NCI-H2196 treated with DMSO at 0.1 percent for 48 hours (cell line): ENCODE measurements at regions not wholly inside any gene's neighbourhood (a gene's known extent, or its start where the extent isn't known, plus 50 kb on each side); places are given as distances from the start of the nearest gene placed in this dataset.
"Not testable (repeated sequence)": the region's sequence is repeated elsewhere in the genome, so short reads cannot be mapped to it uniquely, and the experiment has no call there.

Experiments used
- DNase-seq: peaks from one replicate; lab custom pipeline; 2025; ENCODE audit not compliant: unreplicated experiment; lab: John Stamatoyannopoulos, UW

GRCh38 chr6:165766457-165766856, 103.4 kb upstream of the PDE10A start:
- no peak for DNase-seq

GRCh38 chr6:165766026-165766425, 103.0 kb upstream of the PDE10A start:
- no peak for DNase-seq

GRCh38 chr6:165765256-165765655, 102.2 kb upstream of the PDE10A start:
- DNase-seq = not testable (repeated sequence)

- DNase-seq = no peak
Measured at GRCh38 chr6:165762876-165763275, 99.8 kb upstream of the PDE10A start.

GRCh38 chr6:165762125-165762524, 99.1 kb upstream of the PDE10A start:
- no peak for DNase-seq

GRCh38 chr6:165760803-165761185, 97.8 kb upstream of the PDE10A start:
- DNase-seq = no peak

GRCh38 chr6:165760126-165760802, 97.2 kb upstream of the PDE10A start:
- no peak for DNase-seq

- no peak for DNase-seq
Measured at GRCh38 chr6:165758441-165758840, 95.4 kb upstream of the PDE10A start.

- DNase-seq = no peak
Measured at GRCh38 chr6:165755583-165755982, 92.5 kb upstream of the PDE10A start.

GRCh38 chr6:165753506-165753905, 90.5 kb upstream of the PDE10A start:
- no peak for DNase-seq

- no peak for DNase-seq
Measured at GRCh38 chr6:165752451-165752850, 89.4 kb upstream of the PDE10A start.

- DNase-seq = no peak
Measured at GRCh38 chr6:165751486-165751885, 88.4 kb upstream of the PDE10A start.

GRCh38 chr6:165749163-165749562, 86.1 kb upstream of the PDE10A start:
- no peak for DNase-seq

GRCh38 chr6:165748390-165748789, 85.3 kb upstream of the PDE10A start:
- no peak for DNase-seq

- DNase-seq = no peak
Measured at GRCh38 chr6:165747963-165748362, 84.9 kb upstream of the PDE10A start.

- no peak for DNase-seq
Measured at GRCh38 chr6:165746331-165746730, 83.3 kb upstream of the PDE10A start.

- DNase-seq = no peak
Measured at GRCh38 chr6:165745492-165745891, 82.5 kb upstream of the PDE10A start.

- no peak for DNase-seq
Measured at GRCh38 chr6:165744555-165745228, 81.7 kb upstream of the PDE10A start.

- DNase-seq = no peak
Measured at GRCh38 chr6:165743366-165743898, 80.4 kb upstream of the PDE10A start.

GRCh38 chr6:165742047-165742446, 79.0 kb upstream of the PDE10A start:
- no peak for DNase-seq

GRCh38 chr6:165737396-165737795, 74.4 kb upstream of the PDE10A start:
- no peak for DNase-seq

GRCh38 chr6:165735065-165735464, 72.0 kb upstream of the PDE10A start:
- DNase-seq = no peak

- DNase-seq = no peak
Measured at GRCh38 chr6:165733489-165733791, 70.4 kb upstream of the PDE10A start.
